ENCODE measurements at regions not wholly inside any gene's neighbourhood (a gene's known extent, or its start where the extent isn't known, plus 50 kb on each side); places are given as distances from the start of the nearest gene placed in this dataset.

DNA sequence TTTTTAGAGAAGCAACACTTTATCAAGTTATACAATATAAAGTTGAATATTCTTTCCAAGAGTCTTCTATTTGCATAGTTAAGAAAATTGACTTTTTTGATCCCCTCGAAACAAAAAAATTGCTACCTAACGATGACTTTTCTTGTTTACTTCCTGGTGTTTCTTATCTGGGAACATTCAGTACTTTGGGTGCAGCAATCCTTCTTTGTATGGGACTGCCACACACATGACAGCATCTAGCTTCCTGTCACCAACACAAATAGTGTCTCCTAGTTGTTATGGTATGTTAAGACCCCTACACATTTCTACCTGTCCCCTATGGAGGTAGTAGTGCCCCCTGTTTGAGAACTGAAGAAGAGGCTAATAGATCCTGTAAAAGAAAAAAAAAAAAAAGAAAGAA is 841.7 kb upstream of the FAT3 start:
- TF ChIP-seq EZH2phosphoT487 (IDR thresholded peaks at IDR 0.05; ENCODE audit: low read depth, severe bottlenecking, unreplicated experiment) (no peak), CTCF (IDR thresholded peaks at IDR 0.05; ENCODE audit: poor library complexity) (no peak), EZH2 (IDR thresholded peaks at IDR 0.05; ENCODE audit: borderline replicate concordance) (no peak)
- Histone ChIP-seq H3K79me2 (no peaks in the 10 kb centered on the region), H3K9me2 (replicated peaks; ENCODE audit: insufficient read depth) (no peaks in the 10 kb centered on the region), H3K27me3 (no peaks in the 10 kb centered on the region), H3K4me1 (ENCODE audit: insufficient read depth) (no peaks in the 10 kb centered on the region), H2AFZ (no peak overlapping the region), H3K4me2 (no peak overlapping the region), H3K27ac (peak overlapping the region; percentile 39), H4K20me1 (ENCODE audit: insufficient read depth, poor library complexity, severe bottlenecking) (no peaks in the 10 kb centered on the region), H3K9me3 (ENCODE audit: low read depth) (no peaks in the 10 kb centered on the region), H3K4me3 (no peak overlapping the region), H3K36me3 (replicated peaks; ENCODE audit: insufficient read depth, low read depth) (no peaks in the 10 kb centered on the region)
- no peak for DNase-seq (ENCODE audit: low spot score)
- 61% methylated on average over 2 of the region's 2 CpGs for WGBS (ENCODE audit: low lambda C conversion rate, missing lambda C conversion rate)

DNA sequence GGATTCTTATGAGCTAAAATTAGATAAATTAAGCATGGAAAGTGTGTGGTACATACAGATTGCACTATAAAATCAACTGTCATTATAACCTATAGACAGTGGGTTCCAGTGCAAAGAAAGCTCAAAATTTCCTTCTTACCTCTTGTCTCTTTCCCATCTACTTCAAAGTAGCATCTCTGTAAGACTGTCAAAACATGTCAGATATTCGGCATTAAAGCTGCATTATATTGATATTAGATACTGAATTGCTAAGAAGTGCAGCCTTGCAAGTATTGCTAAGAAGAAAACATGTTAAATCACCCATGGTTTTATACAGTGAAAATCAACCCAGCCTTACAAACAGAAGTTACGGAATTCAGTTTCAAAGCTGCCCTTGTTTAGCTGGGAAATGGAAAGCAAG is 849.8 kb upstream of the FAT3 start:
- Histone ChIP-seq H3K36me3 (replicated peaks; ENCODE audit: insufficient read depth, low read depth) (no peaks in the 10 kb centered on the region), H3K27ac (no peak overlapping the region), H3K9me3 (ENCODE audit: low read depth) (no peaks in the 10 kb centered on the region), H4K20me1 (ENCODE audit: insufficient read depth, poor library complexity, severe bottlenecking) (no peaks in the 10 kb centered on the region), H3K4me3 (no peak overlapping the region), H3K79me2 (no peaks in the 10 kb centered on the region), H3K27me3 (no peaks in the 10 kb centered on the region), H3K4me2 (no peak overlapping the region), H3K9me2 (replicated peaks; ENCODE audit: insufficient read depth) (no peaks in the 10 kb centered on the region), H2AFZ (no peak overlapping the region), H3K4me1 (ENCODE audit: insufficient read depth) (no peaks in the 10 kb centered on the region)
- TF ChIP-seq CTCF (IDR thresholded peaks at IDR 0.05; ENCODE audit: poor library complexity): no peak
- TF ChIP-seq EZH2phosphoT487 (IDR thresholded peaks at IDR 0.05; ENCODE audit: low read depth, severe bottlenecking, unreplicated experiment): no peak
- TF ChIP-seq EZH2 (IDR thresholded peaks at IDR 0.05; ENCODE audit: borderline replicate concordance): no peak
- DNase-seq (ENCODE audit: low spot score): no peak
- WGBS (ENCODE audit: low lambda C conversion rate, missing lambda C conversion rate): 71% methylated on average over 2 of the region's 2 CpGs

- no peak overlapping the region for H3K27ac ChIP-seq
- no peak overlapping the region for H3K4me3 ChIP-seq
- H3K79me2 ChIP-seq: no peaks in the 10 kb centered on the region
- no peak overlapping the region for H2AFZ ChIP-seq
- WGBS (ENCODE audit: low lambda C conversion rate, missing lambda C conversion rate): 65% methylated on average over 4 of the region's 4 CpGs
- no peaks in the 10 kb centered on the region for H3K36me3 ChIP-seq (replicated peaks; ENCODE audit: insufficient read depth, low read depth)
- H3K4me2 ChIP-seq: no peak overlapping the region
- no peaks in the 10 kb centered on the region for H3K27me3 ChIP-seq
- no peaks in the 10 kb centered on the region for H4K20me1 ChIP-seq (ENCODE audit: insufficient read depth, poor library complexity, severe bottlenecking)
- DNase-seq (ENCODE audit: low spot score): no peak
- H3K4me1 ChIP-seq (ENCODE audit: insufficient read depth): no peaks in the 10 kb centered on the region
- no peaks in the 10 kb centered on the region for H3K9me2 ChIP-seq (replicated peaks; ENCODE audit: insufficient read depth)
- TF ChIP-seq CTCF (IDR thresholded peaks at IDR 0.05; ENCODE audit: poor library complexity) (peak; percentile 4), EZH2phosphoT487 (IDR thresholded peaks at IDR 0.05; ENCODE audit: low read depth, severe bottlenecking, unreplicated experiment) (no peak)
- H3K9me3 ChIP-seq (ENCODE audit: low read depth): no peaks in the 10 kb centered on the region
These were observed 851.1 kb upstream of the FAT3 start for GRCh38 chr11:91373497-91373896.

DNA sequence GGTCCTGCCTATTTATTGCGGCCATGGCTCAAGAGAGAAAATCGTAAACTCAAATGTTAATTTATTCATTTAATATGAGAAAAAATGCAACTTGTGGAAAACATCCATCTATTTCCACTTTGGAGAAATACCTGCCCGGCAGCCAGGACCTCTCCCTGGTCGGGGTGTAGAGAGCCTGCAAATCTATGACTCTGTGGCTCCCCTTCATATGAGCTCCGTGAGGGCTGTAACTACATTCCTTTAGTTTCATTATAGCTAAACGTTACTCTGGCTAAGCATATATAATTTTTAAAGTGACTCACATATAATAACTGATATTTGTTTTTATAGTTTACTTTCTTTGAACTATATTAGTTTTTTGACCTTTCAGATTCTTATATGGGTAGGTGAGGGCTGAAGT is 857.8 kb upstream of the FAT3 start:
- no peaks in the 10 kb centered on the region for H3K9me2 ChIP-seq (replicated peaks; ENCODE audit: insufficient read depth)
- no peaks in the 10 kb centered on the region for H3K9me3 ChIP-seq (ENCODE audit: low read depth)
- no peak overlapping the region for H3K4me2 ChIP-seq
- H3K36me3 ChIP-seq (replicated peaks; ENCODE audit: insufficient read depth, low read depth): no peaks in the 10 kb centered on the region
- no peaks in the 10 kb centered on the region for H4K20me1 ChIP-seq (ENCODE audit: insufficient read depth, poor library complexity, severe bottlenecking)
- no peak for TF ChIP-seq EZH2 (IDR thresholded peaks at IDR 0.05; ENCODE audit: borderline replicate concordance)
- no peak for TF ChIP-seq EZH2phosphoT487 (IDR thresholded peaks at IDR 0.05; ENCODE audit: low read depth, severe bottlenecking, unreplicated experiment)
- no peak for TF ChIP-seq CTCF (IDR thresholded peaks at IDR 0.05; ENCODE audit: poor library complexity)
- no peak for DNase-seq (ENCODE audit: low spot score)
- H3K4me1 ChIP-seq (ENCODE audit: insufficient read depth): no peaks in the 10 kb centered on the region
- no peaks in the 10 kb centered on the region for H3K79me2 ChIP-seq
- H3K27ac ChIP-seq: no peak overlapping the region
- H3K4me3 ChIP-seq: no peak overlapping the region
- WGBS (ENCODE audit: low lambda C conversion rate, missing lambda C conversion rate): 88% methylated on average over 6 of the region's 6 CpGs
- H2AFZ ChIP-seq: no peak overlapping the region
- no peaks in the 10 kb centered on the region for H3K27me3 ChIP-seq

All from hepatocyte (in vitro differentiated cells).